HG02642 (cell line): ENCODE measurements at regions not wholly inside any gene's neighbourhood (a gene's known extent, or its start where the extent isn't known, plus 50 kb on each side); places are given as distances from the start of the nearest gene placed in this dataset.

Source experiments
- ATAC-seq: cut with Tn5 transposase; IDR thresholded peaks from one replicate; pipeline ENCODE4 v1.9.1; 2021; ENCODE audit warnings: mild to moderate bottlenecking; ENCODE audit not compliant: unreplicated experiment, poor library complexity

- no peak for ATAC-seq
Measured at GRCh38 chr1:112307930-112308591, 88.0 kb upstream of the CTTNBP2NL start.

GRCh38 chr1:112308716-112309115 is 87.3 kb upstream of the CTTNBP2NL start:
- no peak for ATAC-seq

DNA sequence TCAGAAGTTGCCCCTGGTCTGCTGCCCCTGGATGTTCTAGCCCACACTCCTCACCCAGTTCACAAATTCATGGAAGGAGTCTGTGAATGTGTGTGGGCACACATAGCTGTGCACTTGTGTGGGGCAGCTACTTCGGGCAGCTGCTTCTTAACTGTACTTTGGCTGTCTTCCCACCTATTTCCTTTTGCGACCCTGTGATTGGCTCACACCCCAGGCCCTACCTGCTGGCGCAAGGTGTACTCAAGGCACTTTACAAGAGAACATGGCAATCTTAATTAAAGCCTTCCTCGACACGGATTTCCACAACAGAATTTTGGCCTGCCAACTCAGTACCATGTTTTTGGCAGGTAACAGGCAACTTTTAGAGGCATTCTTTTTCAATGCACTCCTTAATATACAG is 86.5 kb upstream of the CTTNBP2NL start:
- no peak for ATAC-seq

GRCh38 chr1:112312315-112312714 is 83.7 kb upstream of the CTTNBP2NL start:
- no peak for ATAC-seq

DNA sequence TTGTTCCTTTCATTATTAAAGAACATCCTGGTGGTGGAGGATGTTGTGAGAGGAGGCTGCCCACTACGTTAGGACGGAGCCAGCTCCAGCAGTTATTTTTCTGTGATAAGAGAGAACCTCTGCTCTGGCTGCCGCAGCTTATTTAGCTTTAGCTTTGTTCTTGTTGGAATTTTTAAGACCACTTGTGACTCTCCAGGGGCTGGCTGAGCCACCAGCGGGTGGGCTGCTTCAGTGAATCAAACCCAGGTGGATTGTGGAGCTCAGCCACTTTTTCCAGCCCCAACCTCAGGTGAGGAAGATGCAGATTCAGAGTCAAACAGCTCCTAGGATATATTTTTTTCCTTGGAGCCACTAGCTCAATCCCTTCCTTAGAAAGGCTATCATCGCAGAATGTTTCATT is 83.1 kb upstream of the CTTNBP2NL start:
- no peak for ATAC-seq

GRCh38 chr1:112316254-112316913 is 79.6 kb upstream of the CTTNBP2NL start:
- no peak for ATAC-seq

- no peak for ATAC-seq
Measured at GRCh38 chr1:112317140-112317539, 78.9 kb upstream of the CTTNBP2NL start.

- ATAC-seq: no peak
Measured at GRCh38 chr1:112317611-112318062, 78.4 kb upstream of the CTTNBP2NL start.

DNA sequence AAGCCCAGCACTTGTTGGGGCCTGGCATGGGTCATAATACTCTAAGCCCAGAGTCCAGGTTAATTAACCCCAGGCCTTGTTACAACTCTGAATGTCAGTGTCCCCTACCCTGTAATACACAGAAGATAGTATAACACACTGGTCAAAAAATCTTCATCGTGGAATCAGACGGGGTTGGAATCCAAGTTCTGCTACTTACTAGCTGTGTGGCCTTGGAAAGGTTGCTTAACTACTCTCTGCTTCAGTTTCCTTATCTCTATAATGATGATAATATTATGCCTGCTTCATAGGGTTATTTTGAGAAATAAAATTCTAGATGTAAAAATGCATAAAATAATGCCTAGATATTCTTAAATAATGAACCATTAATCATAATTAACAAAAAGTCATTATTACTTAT is 77.8 kb upstream of the CTTNBP2NL start:
- ATAC-seq: no peak

- no peak for ATAC-seq
Measured at GRCh38 chr1:112318698-112319370, 77.2 kb upstream of the CTTNBP2NL start.

DNA sequence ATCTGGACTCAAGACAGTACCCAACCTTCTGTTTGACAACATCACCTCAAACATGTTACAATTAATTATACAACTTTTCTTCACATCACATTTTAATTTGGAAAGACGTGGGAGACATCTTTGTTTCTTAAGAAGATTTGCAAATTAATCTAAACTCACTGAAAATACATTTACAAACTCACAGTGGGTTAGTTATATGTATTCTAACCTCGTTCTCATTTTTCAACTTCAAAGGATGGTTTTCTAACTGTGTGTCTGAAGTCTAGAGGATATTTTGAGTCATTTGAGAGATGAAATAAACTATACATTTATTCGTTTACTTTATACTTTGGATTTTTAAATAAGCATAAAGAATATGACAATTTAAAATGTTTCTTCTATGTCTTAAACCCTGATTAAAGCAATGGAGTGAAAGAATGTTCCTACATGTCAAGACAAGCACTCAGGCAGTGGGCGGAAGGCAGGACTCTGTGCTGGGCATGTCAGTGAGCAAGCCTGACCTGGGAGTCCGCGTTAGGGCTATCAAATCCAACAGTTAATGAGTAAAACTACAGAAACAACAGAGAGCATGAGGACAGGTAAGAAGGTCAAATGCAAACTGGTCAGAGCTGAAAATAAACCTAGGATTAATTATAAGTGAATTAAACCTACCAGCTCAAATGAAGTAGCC is 76.5 kb upstream of the CTTNBP2NL start:
- ATAC-seq: no peak

DNA sequence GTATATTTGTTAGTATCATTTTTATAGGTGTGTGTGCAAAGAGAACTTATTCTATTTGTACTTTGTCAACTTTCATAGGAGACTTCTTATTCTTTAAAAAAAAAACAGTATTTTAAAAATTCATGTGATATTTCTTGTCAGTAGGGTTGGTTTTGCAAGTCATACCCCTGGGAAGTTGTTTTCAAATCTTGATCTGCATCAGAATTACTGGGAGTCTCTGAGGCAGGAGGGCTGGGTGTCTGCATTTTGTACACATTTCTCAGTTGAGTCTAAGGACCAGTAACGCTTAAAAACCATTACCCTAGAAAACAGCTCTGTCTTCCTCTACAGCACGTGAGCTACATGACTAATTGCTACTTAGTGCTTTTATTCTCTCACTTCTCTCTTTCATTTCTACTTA is 76.0 kb upstream of the CTTNBP2NL start:
- ATAC-seq: no peak

- no peak for ATAC-seq
Measured at GRCh38 chr1:112322018-112322417, 74.0 kb upstream of the CTTNBP2NL start.

- no peak for ATAC-seq
Measured at GRCh38 chr1:112322983-112323678, 72.9 kb upstream of the CTTNBP2NL start.

- ATAC-seq: no peak
Measured at GRCh38 chr1:112325504-112325903, 70.5 kb upstream of the CTTNBP2NL start.

DNA sequence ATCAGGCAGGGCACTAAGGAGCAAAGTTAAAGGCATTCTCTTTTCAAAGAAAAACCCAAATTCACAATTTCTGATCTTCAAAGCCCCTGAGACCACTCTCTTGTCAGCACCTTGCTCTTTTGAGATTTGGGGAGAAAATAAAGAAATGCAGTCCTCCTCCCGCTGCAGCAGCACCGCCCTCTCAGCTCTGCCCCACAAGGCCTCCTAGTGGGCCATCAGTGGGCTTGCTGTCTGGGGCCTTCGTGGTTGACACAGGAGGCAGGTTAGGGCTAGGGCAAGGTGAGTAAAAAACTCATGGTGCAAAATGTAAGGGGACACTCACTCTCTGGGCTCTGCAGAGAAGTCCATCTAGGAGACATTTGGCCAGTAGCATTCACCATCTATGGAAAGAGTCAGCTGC is 67.4 kb upstream of the CTTNBP2NL start:
- ATAC-seq: no peak

DNA sequence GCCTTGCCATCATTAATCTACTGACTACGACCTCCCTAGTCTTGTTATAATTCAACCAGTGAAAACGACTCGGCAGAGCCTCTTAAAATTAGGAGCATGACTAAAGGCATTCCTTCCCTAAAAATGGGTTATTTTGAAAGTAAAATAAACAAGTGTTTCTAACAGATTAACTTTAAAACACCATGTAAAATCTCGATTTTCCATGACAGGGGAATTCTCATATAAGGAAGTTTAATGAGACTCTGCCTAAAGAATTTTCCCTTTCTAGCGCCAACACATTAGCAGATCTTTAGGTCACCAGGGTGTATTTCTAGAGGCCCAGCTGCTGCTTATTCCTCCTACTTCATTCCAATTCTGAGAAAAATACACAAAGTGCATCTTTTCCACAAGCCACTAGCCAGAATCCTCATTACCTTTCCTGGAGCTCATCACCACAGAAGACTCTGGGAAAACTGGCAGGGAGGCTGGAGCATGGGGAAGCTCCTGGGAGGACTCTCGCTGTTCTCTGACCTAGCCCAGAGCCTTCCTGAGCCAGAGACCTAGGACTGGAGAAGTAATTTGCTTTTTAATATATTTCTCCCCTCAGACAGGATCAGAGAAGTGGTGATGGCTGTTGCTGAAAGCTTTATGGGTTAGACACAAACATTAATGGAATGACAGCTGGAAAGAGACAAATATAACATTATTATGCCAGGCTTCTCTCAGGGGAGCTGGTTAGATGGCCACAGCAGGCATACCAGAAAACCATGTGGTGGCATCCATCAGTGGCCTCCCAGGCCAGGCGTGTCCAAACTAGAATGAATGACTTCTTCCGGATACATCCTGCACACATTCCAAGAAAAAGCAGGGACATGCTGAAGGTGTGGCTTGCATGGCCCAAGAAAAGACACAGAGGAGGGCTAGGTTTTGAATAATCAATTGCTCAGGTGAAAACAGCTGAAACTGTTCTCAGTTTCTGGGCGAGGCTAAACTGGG is 63.6 kb upstream of the CTTNBP2NL start:
- ATAC-seq: no peak

DNA sequence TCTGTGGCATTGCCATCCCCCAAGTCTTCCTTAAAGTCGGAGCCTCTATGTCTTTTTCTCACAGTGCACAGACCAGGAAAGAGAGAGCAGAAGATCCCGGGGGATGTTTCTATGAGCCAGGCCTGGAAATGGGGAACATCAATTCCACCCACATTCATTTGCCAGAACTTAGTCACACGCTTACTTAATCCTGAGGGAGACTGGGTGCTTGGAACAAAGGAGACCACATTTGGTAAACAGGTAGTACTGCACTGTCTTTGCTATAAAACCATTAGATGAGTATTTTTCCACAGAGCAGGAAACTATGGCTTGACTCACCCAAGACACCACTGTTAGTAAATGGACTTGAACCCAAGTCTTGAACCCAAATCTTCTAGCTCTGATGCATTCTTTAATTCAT is 60.7 kb upstream of the CTTNBP2NL start:
- no peak for ATAC-seq

- peak; percentile 46 for ATAC-seq
Measured at GRCh38 chr1:112337028-112337531, 58.9 kb upstream of the CTTNBP2NL start.
